ENCODE measurements at regions not wholly inside any gene's neighbourhood (a gene's known extent, or its start where the extent isn't known, plus 50 kb on each side); places are given as distances from the start of the nearest gene placed in this dataset.

- TF ChIP-seq, protein P1, sequence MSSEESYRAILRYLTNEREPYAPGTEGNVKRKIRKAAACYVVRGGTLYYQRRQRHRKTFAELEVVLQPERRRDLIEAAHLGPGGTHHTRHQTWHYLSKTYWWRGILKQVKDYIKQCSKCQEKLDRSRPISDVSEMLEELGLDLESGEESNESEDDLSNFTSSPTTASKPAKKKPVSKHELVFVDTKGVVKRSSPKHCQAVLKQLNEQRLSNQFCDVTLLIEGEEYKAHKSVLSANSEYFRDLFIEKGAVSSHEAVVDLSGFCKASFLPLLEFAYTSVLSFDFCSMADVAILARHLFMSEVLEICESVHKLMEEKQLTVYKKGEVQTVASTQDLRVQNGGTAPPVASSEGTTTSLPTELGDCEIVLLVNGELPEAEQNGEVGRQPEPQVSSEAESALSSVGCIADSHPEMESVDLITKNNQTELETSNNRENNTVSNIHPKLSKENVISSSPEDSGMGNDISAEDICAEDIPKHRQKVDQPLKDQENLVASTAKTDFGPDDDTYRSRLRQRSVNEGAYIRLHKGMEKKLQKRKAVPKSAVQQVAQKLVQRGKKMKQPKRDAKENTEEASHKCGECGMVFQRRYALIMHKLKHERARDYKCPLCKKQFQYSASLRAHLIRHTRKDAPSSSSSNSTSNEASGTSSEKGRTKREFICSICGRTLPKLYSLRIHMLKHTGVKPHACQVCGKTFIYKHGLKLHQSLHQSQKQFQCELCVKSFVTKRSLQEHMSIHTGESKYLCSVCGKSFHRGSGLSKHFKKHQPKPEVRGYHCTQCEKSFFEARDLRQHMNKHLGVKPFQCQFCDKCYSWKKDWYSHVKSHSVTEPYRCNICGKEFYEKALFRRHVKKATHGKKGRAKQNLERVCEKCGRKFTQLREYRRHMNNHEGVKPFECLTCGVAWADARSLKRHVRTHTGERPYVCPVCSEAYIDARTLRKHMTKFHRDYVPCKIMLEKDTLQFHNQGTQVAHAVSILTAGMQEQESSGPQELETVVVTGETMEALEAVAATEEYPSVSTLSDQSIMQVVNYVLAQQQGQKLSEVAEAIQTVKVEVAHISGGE (tag by site-specific recombination; conservative IDR thresholded peaks at IDR 0.05; ENCODE audit: low read depth): peak; percentile 27
- TF ChIP-seq, protein P2, sequence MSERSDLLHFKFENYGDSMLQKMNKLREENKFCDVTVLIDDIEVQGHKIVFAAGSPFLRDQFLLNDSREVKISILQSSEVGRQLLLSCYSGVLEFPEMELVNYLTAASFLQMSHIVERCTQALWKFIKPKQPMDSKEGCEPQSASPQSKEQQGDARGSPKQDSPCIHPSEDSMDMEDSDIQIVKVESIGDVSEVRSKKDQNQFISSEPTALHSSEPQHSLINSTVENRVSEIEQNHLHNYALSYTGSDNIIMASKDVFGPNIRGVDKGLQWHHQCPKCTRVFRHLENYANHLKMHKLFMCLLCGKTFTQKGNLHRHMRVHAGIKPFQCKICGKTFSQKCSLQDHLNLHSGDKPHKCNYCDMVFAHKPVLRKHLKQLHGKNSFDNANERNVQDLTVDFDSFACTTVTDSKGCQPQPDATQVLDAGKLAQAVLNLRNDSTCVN (tag by site-specific recombination; optimal IDR thresholded peaks at IDR 0.05): peak; percentile 61
- no peak for TF ChIP-seq ZNF513 (tag by site-specific recombination; IDR thresholded peaks at IDR 0.05)
- no peak for TF ChIP-seq ZNF777 (tag by site-specific recombination; IDR thresholded peaks at IDR 0.05; ENCODE audit: borderline replicate concordance)
- TF ChIP-seq ZNF350 (tag by site-specific recombination; IDR thresholded peaks at IDR 0.05): no peak
- TF ChIP-seq ZNF221 (tag by site-specific recombination; IDR thresholded peaks at IDR 0.05; ENCODE audit: borderline replicate concordance): no peak
- no peak for TF ChIP-seq ZSCAN16 (tag by site-specific recombination; IDR thresholded peaks at IDR 0.05)
- TF ChIP-seq KLF1 (tag by site-specific recombination; IDR thresholded peaks at IDR 0.05): no peak
- TF ChIP-seq ZNF274 (IDR thresholded peaks at IDR 0.05; ENCODE audit: low read length): no peak
- no peak for TF ChIP-seq ZNF274 (tag by site-specific recombination; IDR thresholded peaks at IDR 0.05; ENCODE audit: borderline replicate concordance)
- TF ChIP-seq ZSCAN30 (tag by site-specific recombination; IDR thresholded peaks at IDR 0.05): 0 out of 2 replicates have a peak, but pooled peaks have one; percentile 42
- TF ChIP-seq SETDB1 (IDR thresholded peaks at IDR 0.05; ENCODE audit: insufficient read length, low read length): no peak
- TF ChIP-seq, protein P3, sequence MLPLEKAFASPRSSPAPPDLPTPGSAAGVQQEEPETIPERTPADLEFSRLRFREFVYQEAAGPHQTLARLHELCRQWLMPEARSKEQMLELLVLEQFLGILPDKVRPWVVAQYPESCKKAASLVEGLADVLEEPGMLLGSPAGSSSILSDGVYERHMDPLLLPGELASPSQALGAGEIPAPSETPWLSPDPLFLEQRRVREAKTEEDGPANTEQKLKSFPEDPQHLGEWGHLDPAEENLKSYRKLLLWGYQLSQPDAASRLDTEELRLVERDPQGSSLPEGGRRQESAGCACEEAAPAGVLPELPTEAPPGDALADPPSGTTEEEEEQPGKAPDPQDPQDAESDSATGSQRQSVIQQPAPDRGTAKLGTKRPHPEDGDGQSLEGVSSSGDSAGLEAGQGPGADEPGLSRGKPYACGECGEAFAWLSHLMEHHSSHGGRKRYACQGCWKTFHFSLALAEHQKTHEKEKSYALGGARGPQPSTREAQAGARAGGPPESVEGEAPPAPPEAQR (tag by site-specific recombination; IDR thresholded peaks at IDR 0.05): no peak
- TF ChIP-seq ZNF10 (tag by site-specific recombination; IDR thresholded peaks at IDR 0.05): no peak
- no peak for TF ChIP-seq ZNF785 (tag by site-specific recombination; IDR thresholded peaks at IDR 0.05)
- TF ChIP-seq OSR2 (tag by site-specific recombination; IDR thresholded peaks at IDR 0.05): peak; percentile 22; the same call in 1 of the 2 replicates
- no peak for TF ChIP-seq ZNF239 (tag by site-specific recombination; IDR thresholded peaks at IDR 0.05)
- peak; percentile 54; the same call in 1 of the 2 replicates for TF ChIP-seq ZNF394 (tag by site-specific recombination; IDR thresholded peaks at IDR 0.05; ENCODE audit: borderline replicate concordance)
- 0 out of 2 replicates have a peak, but pooled peaks have one; percentile 36 for TF ChIP-seq ZNF629 (tag by site-specific recombination; IDR thresholded peaks at IDR 0.05)
- TF ChIP-seq ZNF544 (tag by site-specific recombination; IDR thresholded peaks at IDR 0.05): no peak
- 0 out of 2 replicates have a peak, but pooled peaks have one; percentile 11 for TF ChIP-seq ZNF704 (tag by site-specific recombination; IDR thresholded peaks at IDR 0.05)
- TF ChIP-seq HOXA7 (CRISPR knock-in tag; IDR thresholded peaks at IDR 0.05; ENCODE audit: borderline replicate concordance): no peak
- TF ChIP-seq ZNF555 (tag by site-specific recombination; conservative IDR thresholded peaks at IDR 0.05): no peak
- no peak for TF ChIP-seq ZNF776 (tag by site-specific recombination; IDR thresholded peaks at IDR 0.05; ENCODE audit: borderline replicate concordance)
- peak; percentile 41 for TF ChIP-seq ZBTB48 (tag by site-specific recombination; IDR thresholded peaks at IDR 0.05)
- TF ChIP-seq PRDM10 (tag by site-specific recombination; IDR thresholded peaks at IDR 0.05): peak; percentile 18; the same call in 1 of the 2 replicates
Measured at GRCh38 chr7:131107337-131108211, 220.1 kb upstream of the MKLN1 start (continued).

Measured in HEK293 (cell line).